Neutrophil (primary cell): ENCODE measurements at regions not wholly inside any gene's neighbourhood (a gene's known extent, or its start where the extent isn't known, plus 50 kb on each side); places are given as distances from the start of the nearest gene placed in this dataset.
"Not testable (repeated sequence)": the region's sequence is repeated elsewhere in the genome, so short reads cannot be mapped to it uniquely, and the experiment has no call there.

ENCODE experiments used
- H3K27ac ChIP-seq: fragments of 200-600 bp; sonication (generic); 2 replicates; pipeline ENCODE4 v1.5.1; 2016; ENCODE audit warnings: mild to moderate bottlenecking, moderate library complexity
- H3K27me3 ChIP-seq: fragments of 200-600 bp; sonication (generic); 2 replicates; pipeline ENCODE4 v1.6.0; 2016; ENCODE audit warnings: mild to moderate bottlenecking
- H3K36me3 ChIP-seq: fragments of 200-600 bp; sonication (generic); 2 replicates; pipeline ENCODE4 v1.5.1; 2017
- H3K4me1 ChIP-seq, 2 experiments: fragments of 200-600 bp in 1 of 2; sonication (generic) in 1 of 2; 1 replicate in 1 of 2; 2 replicates in 1 of 2; pipeline versions ENCODE4 v1.5.1 to v1.6.1; 2013 to 2016; ENCODE audit warnings: low read depth in 1 of 2, low read length in 1 of 2, mild to moderate bottlenecking in 1 of 2, moderate library complexity in 1 of 2; ENCODE audit not compliant: control insufficient read depth in 1 of 2, insufficient read depth in 1 of 2
- H3K4me3 ChIP-seq, 2 experiments: fragments of 200-600 bp in 1 of 2; sonication (generic) in 1 of 2; 1 replicate in 1 of 2; 2 replicates in 1 of 2; pipeline ENCODE4 v1.5.1; 2013 to 2016; ENCODE audit warnings: low read depth in 1 of 2, low read length in 1 of 2, mild to moderate bottlenecking in 1 of 2, moderate library complexity in 1 of 2
- H3K9me3 ChIP-seq: fragments of 200-600 bp; sonication (generic); 2 replicates; pipeline ENCODE4 v1.5.1; 2016
- TF ChIP-seq, protein P1 (sequence below): fragments of 200-600 bp; sonication (generic); IDR thresholded peaks from 2 replicates; pipeline ENCODE4 v1.5.1; 2016; ENCODE audit warnings: antibody characterized with exemption

DNA sequence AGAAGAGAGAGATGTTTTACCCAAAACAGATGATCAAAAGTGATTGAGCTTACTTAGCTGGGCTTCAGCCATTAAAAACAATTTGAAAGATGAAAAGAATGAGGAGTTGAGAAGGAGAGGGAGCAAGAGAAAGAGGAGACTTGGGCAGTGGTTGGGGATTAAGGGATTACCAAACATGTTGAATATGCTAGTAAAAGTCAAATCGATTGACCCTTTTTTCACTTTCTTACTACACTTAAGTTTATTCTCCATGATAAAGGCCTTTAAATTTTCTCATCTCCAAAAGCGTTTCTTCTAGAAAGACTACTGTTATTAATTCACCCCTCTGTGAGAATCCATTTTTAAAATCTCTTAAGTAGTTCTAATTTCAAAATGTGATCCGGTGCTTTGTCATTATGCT is 1254.0 kb upstream of the PHF14 start:
- no peaks in the 10 kb centered on the region for H3K9me3 ChIP-seq
- TF ChIP-seq, protein P1, sequence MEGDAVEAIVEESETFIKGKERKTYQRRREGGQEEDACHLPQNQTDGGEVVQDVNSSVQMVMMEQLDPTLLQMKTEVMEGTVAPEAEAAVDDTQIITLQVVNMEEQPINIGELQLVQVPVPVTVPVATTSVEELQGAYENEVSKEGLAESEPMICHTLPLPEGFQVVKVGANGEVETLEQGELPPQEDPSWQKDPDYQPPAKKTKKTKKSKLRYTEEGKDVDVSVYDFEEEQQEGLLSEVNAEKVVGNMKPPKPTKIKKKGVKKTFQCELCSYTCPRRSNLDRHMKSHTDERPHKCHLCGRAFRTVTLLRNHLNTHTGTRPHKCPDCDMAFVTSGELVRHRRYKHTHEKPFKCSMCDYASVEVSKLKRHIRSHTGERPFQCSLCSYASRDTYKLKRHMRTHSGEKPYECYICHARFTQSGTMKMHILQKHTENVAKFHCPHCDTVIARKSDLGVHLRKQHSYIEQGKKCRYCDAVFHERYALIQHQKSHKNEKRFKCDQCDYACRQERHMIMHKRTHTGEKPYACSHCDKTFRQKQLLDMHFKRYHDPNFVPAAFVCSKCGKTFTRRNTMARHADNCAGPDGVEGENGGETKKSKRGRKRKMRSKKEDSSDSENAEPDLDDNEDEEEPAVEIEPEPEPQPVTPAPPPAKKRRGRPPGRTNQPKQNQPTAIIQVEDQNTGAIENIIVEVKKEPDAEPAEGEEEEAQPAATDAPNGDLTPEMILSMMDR: no peak
- H3K4me1 ChIP-seq: no peaks in the 10 kb centered on the region
- no peaks in the 10 kb centered on the region for H3K36me3 ChIP-seq
- no peaks in the 10 kb centered on the region for H3K27me3 ChIP-seq
- H3K27ac ChIP-seq: no peak overlapping the region
- H3K4me3 ChIP-seq: no peak overlapping the region

DNA sequence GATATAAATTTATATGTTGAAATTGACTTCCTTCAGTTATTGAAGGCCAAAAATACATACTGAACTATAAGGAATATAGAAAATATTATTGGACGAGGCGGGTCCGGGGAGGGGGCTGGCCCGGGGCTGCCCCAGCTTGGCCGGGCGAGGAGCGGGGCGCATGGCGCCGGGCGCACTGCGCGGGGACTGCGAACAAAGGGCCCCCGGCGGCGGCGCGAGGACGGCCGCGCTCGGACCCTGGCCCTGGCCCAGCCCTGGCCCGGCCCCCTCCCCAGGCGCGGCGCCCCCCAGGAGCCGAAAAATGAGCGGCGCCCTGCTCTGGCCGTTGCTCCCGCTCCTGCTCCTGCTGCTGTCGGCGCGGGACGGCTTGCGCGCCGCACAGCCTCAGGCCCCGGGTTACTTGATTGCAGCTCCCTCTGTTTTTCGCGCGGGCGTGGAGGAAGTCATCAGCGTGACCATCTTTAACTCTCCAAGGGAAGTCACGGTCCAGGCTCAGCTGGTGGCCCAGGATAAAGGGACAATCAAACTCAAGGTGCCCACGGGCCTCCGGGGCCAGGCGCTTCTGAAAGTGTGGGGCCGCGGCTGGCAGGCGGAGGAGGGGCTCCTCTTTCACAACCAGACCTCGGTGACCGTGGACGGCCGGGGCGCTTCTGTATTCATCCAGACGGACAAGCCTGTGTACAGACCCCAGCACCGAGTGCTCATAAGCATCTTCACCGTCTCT is 1247.6 kb upstream of the PHF14 start:
- not testable (repeated sequence) for H3K9me3 ChIP-seq, H3K27me3 ChIP-seq, H3K4me3 ChIP-seq, H3K27ac ChIP-seq, H3K36me3 ChIP-seq, H3K4me1 ChIP-seq

DNA sequence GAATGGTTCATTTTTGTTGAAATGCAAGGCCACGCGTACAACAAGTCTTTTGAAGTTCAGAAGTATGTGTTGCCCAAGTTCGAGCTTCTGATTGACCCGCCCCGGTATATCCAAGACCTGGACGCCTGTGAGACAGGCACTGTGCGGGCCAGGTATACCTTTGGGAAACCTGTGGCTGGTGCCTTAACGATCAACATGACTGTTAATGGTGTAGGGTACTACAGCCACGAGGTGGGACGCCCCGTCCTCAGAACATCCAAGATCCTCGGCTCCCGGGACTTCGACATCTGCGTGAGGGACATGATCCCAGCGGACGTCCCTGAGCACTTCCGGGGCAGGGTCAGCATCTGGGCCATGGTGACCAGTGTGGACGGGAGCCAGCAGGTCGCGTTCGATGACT is 1246.9 kb upstream of the PHF14 start:
- not testable (repeated sequence) for H3K9me3 ChIP-seq

DNA sequence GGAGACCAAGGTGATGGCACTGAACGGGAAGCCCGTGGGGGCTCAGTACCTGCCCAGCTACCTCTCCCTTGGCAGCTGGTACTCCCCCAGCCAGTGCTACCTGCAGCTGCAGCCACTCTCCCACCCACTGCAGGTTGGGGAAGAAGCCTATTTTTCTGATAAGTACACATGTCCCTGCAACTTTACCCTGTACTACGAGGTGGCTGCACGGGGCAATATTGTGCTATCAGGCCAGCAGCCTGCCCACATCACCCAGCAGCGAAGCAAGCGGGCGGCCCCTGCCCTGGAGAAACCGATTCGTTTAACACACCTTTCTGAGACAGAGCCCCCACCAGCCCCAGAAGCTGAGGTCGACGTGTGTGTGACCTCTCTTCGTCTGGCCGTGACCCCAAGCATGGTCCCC is 1246.2 kb upstream of the PHF14 start:
- H3K27me3 ChIP-seq, H3K4me3 ChIP-seq, H3K27ac ChIP-seq, H3K36me3 ChIP-seq, H3K9me3 ChIP-seq, H3K4me1 ChIP-seq: not testable (repeated sequence)

More for the DNA sequence above, 1246.9 kb upstream of the PHF14 start:
- not testable (repeated sequence) for H3K27me3 ChIP-seq, H3K36me3 ChIP-seq, H3K4me3 ChIP-seq, H3K4me1 ChIP-seq, H3K27ac ChIP-seq

DNA sequence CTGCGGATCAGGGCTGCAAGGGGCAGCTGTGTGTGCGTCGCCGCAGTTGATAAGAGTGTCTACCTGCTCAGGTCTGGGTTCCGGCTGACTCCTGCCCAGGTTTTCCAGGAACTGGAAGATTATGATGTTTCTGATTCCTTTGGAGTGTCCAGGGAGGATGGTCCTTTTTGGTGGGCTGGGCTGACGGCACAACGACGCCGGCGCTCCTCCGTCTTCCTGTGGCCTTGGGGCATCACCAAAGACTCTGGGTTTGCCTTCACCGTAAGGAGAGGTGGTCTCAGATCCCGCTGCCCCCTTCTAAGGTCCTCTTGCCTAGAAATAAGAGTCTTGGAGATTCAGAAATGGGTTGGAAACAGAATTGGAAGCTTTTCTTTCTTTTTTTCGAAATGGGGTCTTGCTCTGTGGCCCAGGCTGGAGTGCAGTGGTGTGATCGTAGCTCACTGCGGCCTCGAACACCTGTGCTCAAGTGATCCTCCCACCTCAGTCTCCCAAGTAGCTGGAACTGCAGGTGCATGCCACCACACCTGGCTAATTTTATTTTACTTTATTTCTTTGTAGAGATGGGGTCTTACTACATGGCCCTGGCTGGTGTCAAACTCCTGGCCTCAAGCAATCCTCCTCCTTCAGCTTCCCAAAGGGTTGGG is 1245.5 kb upstream of the PHF14 start:
- H3K36me3 ChIP-seq, H3K9me3 ChIP-seq, H3K27ac ChIP-seq, H3K4me1 ChIP-seq, H3K27me3 ChIP-seq, H3K4me3 ChIP-seq: not testable (repeated sequence)

DNA sequence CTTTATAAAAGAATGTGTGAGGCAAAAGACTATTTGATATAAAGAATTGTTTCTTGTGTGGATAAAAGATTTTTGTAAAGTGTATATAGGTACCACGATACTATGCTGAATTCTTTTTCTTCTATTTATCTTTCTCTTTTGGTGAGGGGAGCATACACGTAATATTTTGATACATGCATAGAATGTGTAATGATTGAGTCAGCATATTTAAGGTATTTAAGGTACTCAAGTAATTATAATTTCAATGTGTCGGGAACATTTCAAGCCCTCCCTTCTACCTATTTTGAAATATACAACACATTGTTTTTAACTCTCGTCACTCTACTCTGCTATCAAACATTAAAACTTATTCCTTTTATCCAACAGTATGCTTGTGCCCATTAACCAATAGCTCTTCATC is 1221.6 kb upstream of the PHF14 start:
- H3K27ac ChIP-seq: no peak overlapping the region
- no peaks in the 10 kb centered on the region for H3K27me3 ChIP-seq
- TF ChIP-seq, protein P1: no peak
- no peaks in the 10 kb centered on the region for H3K9me3 ChIP-seq
- H3K4me3 ChIP-seq: no peak overlapping the region
- H3K36me3 ChIP-seq: no peaks in the 10 kb centered on the region
- no peaks in the 10 kb centered on the region for H3K4me1 ChIP-seq

DNA sequence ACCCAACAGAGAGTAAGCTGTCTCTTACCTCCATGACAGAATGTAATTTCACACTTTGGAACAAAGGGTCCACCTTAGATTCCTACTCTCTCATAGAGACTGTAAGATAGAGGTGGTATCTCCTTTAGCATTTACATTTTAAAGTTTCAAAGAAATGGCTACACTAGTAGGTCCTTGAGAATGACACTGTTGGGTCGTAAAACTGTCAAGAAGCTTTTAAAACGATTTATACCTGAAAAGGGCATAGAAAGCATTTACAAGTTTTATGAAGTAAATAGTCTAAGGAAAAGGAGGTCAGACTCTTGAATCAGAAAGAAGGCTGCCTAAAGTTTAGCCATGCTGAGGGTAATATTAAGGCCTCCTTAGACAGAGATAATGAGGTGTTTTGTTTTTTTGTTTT is 1212.4 kb upstream of the PHF14 start:
- no peaks in the 10 kb centered on the region for H3K27me3 ChIP-seq
- no peak overlapping the region for H3K4me3 ChIP-seq
- no peak overlapping the region for H3K27ac ChIP-seq
- TF ChIP-seq, protein P1: no peak
- H3K36me3 ChIP-seq: no peaks in the 10 kb centered on the region
- H3K9me3 ChIP-seq: no peaks in the 10 kb centered on the region
- H3K4me1 ChIP-seq: no peaks in the 10 kb centered on the region
